ENCODE measurements at regions not wholly inside any gene's neighbourhood (a gene's known extent, or its start where the extent isn't known, plus 50 kb on each side); places are given as distances from the start of the nearest gene placed in this dataset.

DNA sequence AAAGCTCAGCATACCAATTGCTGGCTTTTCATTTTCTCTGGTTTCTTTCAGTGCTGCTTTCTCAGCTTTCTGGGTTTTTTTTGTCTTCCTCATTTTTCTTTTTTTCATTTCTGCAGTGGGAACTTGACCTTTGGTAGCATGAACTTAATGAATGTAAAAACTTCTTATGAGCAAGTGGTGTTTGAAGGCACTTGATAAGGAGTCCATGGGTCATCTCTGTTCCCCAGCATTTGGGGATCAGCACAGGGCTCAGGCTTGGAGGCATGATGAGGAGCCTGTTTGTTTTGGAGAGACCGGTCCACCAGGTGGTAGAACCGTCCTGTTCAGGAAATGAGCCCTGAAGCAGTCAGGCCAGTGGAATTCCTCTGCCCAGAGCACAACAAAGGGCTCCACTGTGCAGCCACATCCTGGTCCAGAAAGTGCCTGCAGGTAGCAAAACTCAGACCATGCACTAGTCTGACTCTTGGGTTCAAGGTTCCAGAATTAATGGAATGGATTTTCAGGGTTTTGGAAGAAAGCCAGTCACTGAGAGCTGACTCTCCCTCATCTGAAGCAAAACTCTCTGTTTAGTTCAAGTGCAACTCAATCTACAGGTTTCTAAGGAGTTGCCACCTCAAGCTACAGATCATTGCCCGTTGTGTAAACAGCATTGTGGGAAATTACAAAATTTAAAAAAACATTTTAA is 52.3 kb upstream of the ADGRF1 start (continued):
- TF ChIP-seq, protein P1, sequence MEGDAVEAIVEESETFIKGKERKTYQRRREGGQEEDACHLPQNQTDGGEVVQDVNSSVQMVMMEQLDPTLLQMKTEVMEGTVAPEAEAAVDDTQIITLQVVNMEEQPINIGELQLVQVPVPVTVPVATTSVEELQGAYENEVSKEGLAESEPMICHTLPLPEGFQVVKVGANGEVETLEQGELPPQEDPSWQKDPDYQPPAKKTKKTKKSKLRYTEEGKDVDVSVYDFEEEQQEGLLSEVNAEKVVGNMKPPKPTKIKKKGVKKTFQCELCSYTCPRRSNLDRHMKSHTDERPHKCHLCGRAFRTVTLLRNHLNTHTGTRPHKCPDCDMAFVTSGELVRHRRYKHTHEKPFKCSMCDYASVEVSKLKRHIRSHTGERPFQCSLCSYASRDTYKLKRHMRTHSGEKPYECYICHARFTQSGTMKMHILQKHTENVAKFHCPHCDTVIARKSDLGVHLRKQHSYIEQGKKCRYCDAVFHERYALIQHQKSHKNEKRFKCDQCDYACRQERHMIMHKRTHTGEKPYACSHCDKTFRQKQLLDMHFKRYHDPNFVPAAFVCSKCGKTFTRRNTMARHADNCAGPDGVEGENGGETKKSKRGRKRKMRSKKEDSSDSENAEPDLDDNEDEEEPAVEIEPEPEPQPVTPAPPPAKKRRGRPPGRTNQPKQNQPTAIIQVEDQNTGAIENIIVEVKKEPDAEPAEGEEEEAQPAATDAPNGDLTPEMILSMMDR (IDR thresholded peaks at IDR 0.05; ENCODE audit: control extremely low read depth in 1 of 3, insufficient read depth in 1 of 3, low read depth in 1 of 3, low read length in 3 of 3): peak in 1 of 3 experiments; percentile 3; a peak in 1 of 4 replicates
- no peak for TF ChIP-seq BCL11A (IDR thresholded peaks at IDR 0.05; ENCODE audit: low read depth in 2 of 2, low read length in 2 of 2)
